SK-N-SH (cell line): ENCODE measurements at regions not wholly inside any gene's neighbourhood (a gene's known extent, or its start where the extent isn't known, plus 50 kb on each side); places are given as distances from the start of the nearest gene placed in this dataset.
A peak's percentile ranks its signal among the peaks of the same experiment; 100 is the strongest.
"Not testable (repeated sequence)": the region's sequence is repeated elsewhere in the genome, so short reads cannot be mapped to it uniquely, and the experiment has no call there.

Experiments
- CTCF ChIA-PET: fragments of 300-600, 350-600 bp; formaldehyde crosslinking; extraction: SDS; loops from one replicate; lab custom pipeline; 2021; lab: Yijun Ruan, JAX
- POLR2A ChIA-PET: fragments of 350-600 bp; sonication (Branson Sonifier 250); formaldehyde crosslinking; extraction: SDS; loops from one replicate; lab custom pipeline; 2020; ENCODE audit warnings: antibody characterized with exemption, inconsistent platforms; lab: Yijun Ruan, JAX
- DNase-seq: peaks from one replicate; pipeline ENCODE4 v3.0.0; 2012
- H2AFZ ChIP-seq: fragments of 200-600 bp; sonication (generic); 2 replicates; pipeline ENCODE4 v1.8.1; 2016; ENCODE audit warnings: antibody characterized with exemption, mild to moderate bottlenecking, low read depth
- H3F3A ChIP-seq: fragments of 200-600 bp; sonication (generic); replicated peaks from 2 replicates; pipeline ENCODE3; 2016; ENCODE audit warnings: antibody characterized with exemption, mild to moderate bottlenecking; ENCODE audit not compliant: insufficient read depth
- H3K27ac ChIP-seq, 2 experiments: fragments of 200-500 bp in 1 of 2; fragments of 200-600 bp in 1 of 2; sonication (Bioruptor generic) in 1 of 2; sonication (generic), shearing (Covaris generic) in 1 of 2; 2 replicates each; pipeline versions ENCODE4 v1.5.1 to v1.6.1; 2014 to 2016; ENCODE audit warnings: low read depth in 2 of 2, inconsistent platforms in 1 of 2, low read length in 1 of 2, mild to moderate bottlenecking in 1 of 2, mixed read lengths in 1 of 2
- H3K27me3 ChIP-seq: fragments of 200-600 bp; sonication (generic), shearing (Covaris generic); 2 replicates; pipeline ENCODE4 v1.6.1; 2016; ENCODE audit warnings: mixed run types; ENCODE audit not compliant: insufficient read depth
- H3K36me3 ChIP-seq, 2 experiments: fragments of 200-500 bp in 1 of 2; fragments of 200-600 bp in 1 of 2; sonication (Bioruptor generic) in 1 of 2; sonication (generic) in 1 of 2; replicated peaks in 1 of 2; 2 replicates each; pipeline versions ENCODE3 to v1.5.1; 2014 to 2016; ENCODE audit warnings: low read length in 1 of 2, mild to moderate bottlenecking in 1 of 2; ENCODE audit not compliant: insufficient read depth in 2 of 2, control insufficient read depth in 1 of 2
- H3K4me1 ChIP-seq, 2 experiments: fragments of 200-500 bp in 1 of 2; fragments of 200-600 bp in 1 of 2; sonication (Bioruptor generic) in 1 of 2; sonication (generic), shearing (Covaris generic) in 1 of 2; 2 replicates each; pipeline versions ENCODE4 v1.5.1 to v1.6.1; 2014 to 2016; ENCODE audit warnings: low read depth in 1 of 2, low read length in 1 of 2, mixed run types in 1 of 2; ENCODE audit not compliant: insufficient read depth in 2 of 2, control insufficient read depth in 1 of 2
- H3K4me2 ChIP-seq: fragments of 200-600 bp; sonication (generic), shearing (Covaris generic); 2 replicates; pipeline ENCODE4 v1.6.1; 2017; ENCODE audit warnings: mixed run types
- H3K4me3 ChIP-seq, 2 experiments: fragments of 200-500 bp in 1 of 2; fragments of 200-600 bp in 1 of 2; sonication (Bioruptor generic) in 1 of 2; sonication (generic), shearing (Covaris generic) in 1 of 2; 2 replicates each; pipeline versions ENCODE4 v1.5.1 to v1.8.1; 2014 to 2016; ENCODE audit warnings: low read depth in 2 of 2, inconsistent platforms in 1 of 2, low read length in 1 of 2, mild to moderate bottlenecking in 1 of 2, mixed read lengths in 1 of 2, moderate library complexity in 1 of 2
- H3K79me2 ChIP-seq: fragments of 200-600 bp; sonication (generic); 2 replicates; pipeline ENCODE4 v1.8.1; 2017; ENCODE audit warnings: mild to moderate bottlenecking; ENCODE audit not compliant: insufficient read depth
- H3K9ac ChIP-seq: fragments of 200-600 bp; sonication (generic); 2 replicates; pipeline ENCODE4 v1.6.1; 2017; ENCODE audit warnings: mixed run types
- H3K9me2 ChIP-seq: fragments of 200-600 bp; sonication (generic); 2 replicates; pipeline ENCODE4 v1.6.1; 2017; ENCODE audit warnings: mixed run types
- H3K9me3 ChIP-seq: fragments of 200-600 bp; sonication (generic); 2 replicates; pipeline ENCODE4 v1.6.1; 2017; ENCODE audit warnings: mixed run types, mild to moderate bottlenecking, moderate library complexity
- H4K20me1 ChIP-seq: fragments of 200-600 bp; sonication (generic); 2 replicates; pipeline ENCODE4 v1.6.1; 2017; ENCODE audit warnings: mild to moderate bottlenecking, mixed run types; ENCODE audit not compliant: insufficient read depth
- ELF1 ChIP-seq: IDR thresholded peaks from 2 replicates; pipeline ENCODE4 v1.4.0; 2012
- FOSL2 ChIP-seq: IDR thresholded peaks from 2 replicates; pipeline ENCODE4 v1.4.0; 2012; ENCODE audit warnings: low read depth, mild to moderate bottlenecking, moderate library complexity, borderline replicate concordance
- FOXJ3 ChIP-seq: sonication (generic); formaldehyde crosslinking; IDR thresholded peaks from 2 replicates; pipeline ENCODE4 v1.5.1; 2020; ENCODE audit warnings: mild to moderate bottlenecking, missing genetic modification reagents
- FOXM1 ChIP-seq: IDR thresholded peaks from 2 replicates; pipeline ENCODE4 v1.4.0; 2012; ENCODE audit warnings: low read depth, mild to moderate bottlenecking
- GABPA ChIP-seq: IDR thresholded peaks from 2 replicates; pipeline ENCODE4 v1.4.0; 2012; ENCODE audit warnings: low read depth, mild to moderate bottlenecking
- JUND ChIP-seq: IDR thresholded peaks from 2 replicates; pipeline ENCODE4 v1.4.0; 2012
- MAX ChIP-seq: IDR thresholded peaks from 2 replicates; pipeline ENCODE4 v1.4.0; 2012; ENCODE audit warnings: low read depth
- NFIC ChIP-seq: IDR thresholded peaks from 2 replicates; pipeline ENCODE4 v1.4.0; 2012; ENCODE audit warnings: borderline replicate concordance
- POLR2AphosphoS5 ChIP-seq: IDR thresholded peaks from 2 replicates; pipeline ENCODE4 v1.6.1; 2012; ENCODE audit warnings: low read depth, low read length
- RCOR1 ChIP-seq: fragments of 150-350 bp; IDR thresholded peaks from 2 replicates; pipeline ENCODE4 v1.6.1; 2017; ENCODE audit warnings: antibody characterized with exemption, low read length
- TCF12 ChIP-seq: IDR thresholded peaks from 2 replicates; pipeline ENCODE4 v1.4.0; 2012
- TEAD4 ChIP-seq: IDR thresholded peaks from 2 replicates; pipeline ENCODE4 v1.4.0; 2012; ENCODE audit warnings: mild to moderate bottlenecking, borderline replicate concordance; ENCODE audit not compliant: insufficient read depth
- USF1 ChIP-seq: IDR thresholded peaks from 2 replicates; pipeline ENCODE4 v1.4.0; 2012; ENCODE audit warnings: low read depth, borderline replicate concordance
- WGBS: methylation state at CpG from one replicate; pipeline ENCODE4 v1.1.6; 2017; ENCODE audit warnings: low lambda C conversion rate; 5-methylcytosine and 5-hydroxymethylcytosine counted together
- TF ChIP-seq, protein P1 (sequence below): IDR thresholded peaks from 2 replicates; pipeline ENCODE4; 2012

- H3K9me3 ChIP-seq, H3K27me3 ChIP-seq, H3K9ac ChIP-seq, H3K27ac ChIP-seq, H3K4me3 ChIP-seq, H3K4me1 ChIP-seq, H2AFZ ChIP-seq, DNase-seq, H3K36me3 ChIP-seq, H3K4me2 ChIP-seq, H3F3A ChIP-seq, POLR2A ChIA-PET, H3K79me2 ChIP-seq, H4K20me1 ChIP-seq, H3K9me2 ChIP-seq, CTCF ChIA-PET: not testable (repeated sequence)
- TF ChIP-seq JUND = peak; percentile 44
- TF ChIP-seq FOSL2 = peak; percentile 80; the same call in 1 of the 2 replicates
- TF ChIP-seq, protein P1, sequence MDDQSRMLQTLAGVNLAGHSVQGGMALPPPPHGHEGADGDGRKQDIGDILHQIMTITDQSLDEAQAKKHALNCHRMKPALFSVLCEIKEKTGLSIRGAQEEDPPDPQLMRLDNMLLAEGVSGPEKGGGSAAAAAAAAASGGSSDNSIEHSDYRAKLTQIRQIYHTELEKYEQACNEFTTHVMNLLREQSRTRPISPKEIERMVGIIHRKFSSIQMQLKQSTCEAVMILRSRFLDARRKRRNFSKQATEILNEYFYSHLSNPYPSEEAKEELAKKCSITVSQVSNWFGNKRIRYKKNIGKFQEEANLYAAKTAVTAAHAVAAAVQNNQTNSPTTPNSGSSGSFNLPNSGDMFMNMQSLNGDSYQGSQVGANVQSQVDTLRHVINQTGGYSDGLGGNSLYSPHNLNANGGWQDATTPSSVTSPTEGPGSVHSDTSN = peak; percentile 66
- WGBS = 83% methylated on average over 7 of the region's 7 CpGs
These were observed 60.5 kb upstream of the XPO1 start for GRCh38 chr2:61598515-61599156.

GRCh38 chr2:61597300-61598289 is 59.4 kb upstream of the XPO1 start:
- no peak for TF ChIP-seq TCF12
- no peak for TF ChIP-seq NFIC
- TF ChIP-seq FOXJ3 (CRISPR knock-in tag) = no peak
- TF ChIP-seq USF1 = no peak
- TF ChIP-seq RCOR1 = no peak
- TF ChIP-seq, protein P1 = no peak
- no peak for TF ChIP-seq GABPA
- TF ChIP-seq JUND = no peak
- no peak for TF ChIP-seq FOXM1
- no peak for TF ChIP-seq ELF1
- no peak for TF ChIP-seq POLR2AphosphoS5
- TF ChIP-seq TEAD4 = no peak
- no peak for TF ChIP-seq MAX
- H3K27ac ChIP-seq = no peak overlapping the region
- H3K4me3 ChIP-seq = no peak overlapping the region
- DNase-seq = no peak
- no peak overlapping the region for H3K4me2 ChIP-seq
- H2AFZ ChIP-seq = no peak overlapping the region
- H3K9me2 ChIP-seq = no peaks in the 10 kb centered on the region
- H3K79me2 ChIP-seq = no peaks in the 10 kb centered on the region
- ChIA-PET POLR2A (no interaction called here), CTCF (interaction anchor here (0.6 kb wide), 1 partner anchor 869 kb away, joined by 3 read pairs; no protein-coding TSS in a partner anchor)
- H4K20me1 ChIP-seq = no peaks in the 10 kb centered on the region
- no peaks in the 10 kb centered on the region for H3K4me1 ChIP-seq
- WGBS = 92% methylated on average over 9 of the region's 9 CpGs
- H3F3A ChIP-seq = no peaks in the 10 kb centered on the region
- H3K9me3 ChIP-seq = no peaks in the 10 kb centered on the region
- H3K27me3 ChIP-seq = no peaks in the 10 kb centered on the region
- H3K9ac ChIP-seq = no peak overlapping the region
- H3K36me3 ChIP-seq = no peaks in the 10 kb centered on the region

DNA sequence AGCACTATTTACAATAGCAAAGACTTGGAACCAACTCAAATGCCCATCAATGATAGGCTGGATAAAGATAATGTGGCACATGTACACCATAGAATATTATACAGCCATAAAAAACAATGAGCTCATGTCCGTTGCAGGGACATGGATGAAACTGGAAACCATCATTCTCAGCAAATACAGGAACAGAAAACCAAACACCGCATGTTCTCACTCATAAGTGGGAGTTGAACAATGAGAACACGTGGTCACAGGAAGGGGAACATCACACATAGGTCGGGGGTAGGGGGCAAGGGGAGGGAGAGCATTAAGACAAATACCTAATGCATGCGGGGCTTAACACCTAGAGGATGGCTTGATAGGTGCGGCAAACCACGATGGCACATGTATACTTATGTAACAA is 56.0 kb upstream of the XPO1 start:
- H3K9ac ChIP-seq, H3K27me3 ChIP-seq, H3K79me2 ChIP-seq, H3K4me3 ChIP-seq, H3K36me3 ChIP-seq, POLR2A ChIA-PET, H3K27ac ChIP-seq, H3K9me2 ChIP-seq, H2AFZ ChIP-seq, CTCF ChIA-PET, H3K4me2 ChIP-seq, H3F3A ChIP-seq, DNase-seq, H3K4me1 ChIP-seq, H3K9me3 ChIP-seq, H4K20me1 ChIP-seq: not testable (repeated sequence)
- WGBS = 64% methylated on average over 7 of the region's 7 CpGs
